Neural progenitor cell (in vitro differentiated cells): ENCODE measurements at regions not wholly inside any gene's neighbourhood (a gene's known extent, or its start where the extent isn't known, plus 50 kb on each side); places are given as distances from the start of the nearest gene placed in this dataset.

Experiments
- EZH2 ChIP-seq: fragments of 200-600 bp; sonication (generic); IDR thresholded peaks from 2 replicates; pipeline ENCODE4 v1.6.1; 2017; ENCODE audit warnings: antibody characterized with exemption, mild to moderate bottlenecking, moderate library complexity
- TF ChIP-seq, protein P1 (sequence below): fragments of 200-600 bp; sonication (generic); IDR thresholded peaks from 2 replicates; pipeline ENCODE4 v1.5.1; 2017; ENCODE audit warnings: antibody characterized with exemption, mild to moderate bottlenecking

DNA sequence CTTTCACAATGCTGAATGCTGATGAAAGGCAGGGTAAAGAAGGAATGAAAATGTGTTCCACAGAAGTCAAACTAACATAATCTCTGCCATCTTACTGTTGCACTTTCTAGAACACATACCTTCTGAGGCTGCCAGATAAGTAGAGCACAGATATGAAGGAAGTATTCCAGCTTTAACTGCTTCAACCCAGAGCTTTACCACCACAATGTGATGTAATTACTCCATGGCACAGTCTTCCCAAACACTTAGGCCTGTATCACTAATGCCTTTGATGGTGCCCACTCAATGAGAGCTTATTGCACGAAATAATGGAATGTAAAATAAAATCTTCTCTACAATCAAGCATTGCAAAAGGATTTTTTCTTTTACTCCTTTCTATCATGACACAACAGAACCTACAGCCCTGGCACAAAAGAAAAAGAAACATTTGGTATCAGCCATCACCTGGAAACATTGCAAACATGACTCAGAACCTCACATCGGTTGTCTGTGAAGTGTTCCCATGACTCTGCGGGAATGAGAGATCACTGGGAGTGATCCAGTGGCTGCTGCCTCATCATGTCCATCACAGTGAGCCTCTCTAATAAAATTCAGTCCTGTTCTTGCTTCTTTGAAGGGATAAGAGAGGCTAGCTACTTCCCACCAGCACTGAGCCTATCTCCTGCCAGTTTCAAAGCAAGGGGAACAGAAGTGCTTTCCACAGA is 385.8 kb downstream of the EFNA5 start:
- TF ChIP-seq EZH2 = no peak
- TF ChIP-seq, protein P1, sequence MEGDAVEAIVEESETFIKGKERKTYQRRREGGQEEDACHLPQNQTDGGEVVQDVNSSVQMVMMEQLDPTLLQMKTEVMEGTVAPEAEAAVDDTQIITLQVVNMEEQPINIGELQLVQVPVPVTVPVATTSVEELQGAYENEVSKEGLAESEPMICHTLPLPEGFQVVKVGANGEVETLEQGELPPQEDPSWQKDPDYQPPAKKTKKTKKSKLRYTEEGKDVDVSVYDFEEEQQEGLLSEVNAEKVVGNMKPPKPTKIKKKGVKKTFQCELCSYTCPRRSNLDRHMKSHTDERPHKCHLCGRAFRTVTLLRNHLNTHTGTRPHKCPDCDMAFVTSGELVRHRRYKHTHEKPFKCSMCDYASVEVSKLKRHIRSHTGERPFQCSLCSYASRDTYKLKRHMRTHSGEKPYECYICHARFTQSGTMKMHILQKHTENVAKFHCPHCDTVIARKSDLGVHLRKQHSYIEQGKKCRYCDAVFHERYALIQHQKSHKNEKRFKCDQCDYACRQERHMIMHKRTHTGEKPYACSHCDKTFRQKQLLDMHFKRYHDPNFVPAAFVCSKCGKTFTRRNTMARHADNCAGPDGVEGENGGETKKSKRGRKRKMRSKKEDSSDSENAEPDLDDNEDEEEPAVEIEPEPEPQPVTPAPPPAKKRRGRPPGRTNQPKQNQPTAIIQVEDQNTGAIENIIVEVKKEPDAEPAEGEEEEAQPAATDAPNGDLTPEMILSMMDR = no peak
